RPMI8226 (cell line): ENCODE measurements at regions not wholly inside any gene's neighbourhood (a gene's known extent, or its start where the extent isn't known, plus 50 kb on each side); places are given as distances from the start of the nearest gene placed in this dataset.
A peak's percentile ranks its signal among the peaks of the same experiment; 100 is the strongest.

Experiments
- DNase-seq: peaks from one replicate; pipeline ENCODE4 v3.0.0-alpha.2; 2015

GRCh38 chr15:77786181-77786890 is 153.6 kb upstream of the LINGO1 start:
- DNase-seq, result no peak

GRCh38 chr15:77784361-77785292 is 151.9 kb upstream of the LINGO1 start:
- peak; percentile 66 for DNase-seq

- DNase-seq, result no peak
Observed at GRCh38 chr15:77783636-77784035, 150.9 kb upstream of the LINGO1 start.

GRCh38 chr15:77782691-77783090 is 150.0 kb upstream of the LINGO1 start:
- no peak for DNase-seq

- no peak for DNase-seq
Observed at GRCh38 chr15:77781946-77782240, 149.2 kb upstream of the LINGO1 start.

GRCh38 chr15:77781151-77781945 is 148.6 kb upstream of the LINGO1 start:
- no peak for DNase-seq

- no peak for DNase-seq
Observed at GRCh38 chr15:77778802-77779201, 146.1 kb upstream of the LINGO1 start.

- DNase-seq, result no peak
Observed at GRCh38 chr15:77775837-77776236, 143.1 kb upstream of the LINGO1 start.

- DNase-seq, result no peak
Observed at GRCh38 chr15:77775373-77775772, 142.7 kb upstream of the LINGO1 start.

GRCh38 chr15:77774350-77774749 is 141.6 kb upstream of the LINGO1 start:
- DNase-seq, result no peak

- no peak for DNase-seq
Observed at GRCh38 chr15:77773903-77774302, 141.2 kb upstream of the LINGO1 start.

GRCh38 chr15:77772641-77773402 is 140.1 kb upstream of the LINGO1 start:
- DNase-seq, result no peak

- DNase-seq, result no peak
Observed at GRCh38 chr15:77771616-77772015, 138.9 kb upstream of the LINGO1 start.

- DNase-seq, result no peak
Observed at GRCh38 chr15:77769700-77770099, 137.0 kb upstream of the LINGO1 start.

- DNase-seq, result no peak
Observed at GRCh38 chr15:77768521-77769078, 135.9 kb upstream of the LINGO1 start.

- DNase-seq, result no peak
Observed at GRCh38 chr15:77768107-77768506, 135.4 kb upstream of the LINGO1 start.

- no peak for DNase-seq
Observed at GRCh38 chr15:77764095-77764494, 131.4 kb upstream of the LINGO1 start.

GRCh38 chr15:77762747-77763355 is 130.1 kb upstream of the LINGO1 start:
- no peak for DNase-seq

- DNase-seq, result no peak
Observed at GRCh38 chr15:77759896-77760592, 127.3 kb upstream of the LINGO1 start.

- DNase-seq, result no peak
Observed at GRCh38 chr15:77753939-77754338, 121.2 kb upstream of the LINGO1 start.

- DNase-seq, result peak; percentile 60
Observed at GRCh38 chr15:77753281-77753873, 120.7 kb upstream of the LINGO1 start.
